ENCODE measurements at regions not wholly inside any gene's neighbourhood (a gene's known extent, or its start where the extent isn't known, plus 50 kb on each side); places are given as distances from the start of the nearest gene placed in this dataset.

GRCh38 chr4:138055890-138056289 lies 186.3 kb downstream of the SLC7A11 start:
- no peaks in the 10 kb centered on the region for H3K27me3 ChIP-seq
- H3K9me3 ChIP-seq (replicated peaks), result no peaks in the 10 kb centered on the region
- H3K36me3 ChIP-seq, result no peaks in the 10 kb centered on the region
- H3K4me3 ChIP-seq, result no peak overlapping the region
- no peak overlapping the region for H3K27ac ChIP-seq
- no peak for DNase-seq
- H3K4me1 ChIP-seq, result no peaks in the 10 kb centered on the region

GRCh38 chr4:138053641-138054301 lies 188.4 kb downstream of the SLC7A11 start:
- H3K9me3 ChIP-seq (replicated peaks), result no peaks in the 10 kb centered on the region
- H3K36me3 ChIP-seq, result no peaks in the 10 kb centered on the region
- H3K4me1 ChIP-seq, result no peaks in the 10 kb centered on the region
- H3K27me3 ChIP-seq, result no peaks in the 10 kb centered on the region
- DNase-seq, result no peak
- H3K4me3 ChIP-seq, result no peak overlapping the region
- no peak overlapping the region for H3K27ac ChIP-seq

- H3K36me3 ChIP-seq, result no peaks in the 10 kb centered on the region
- no peak overlapping the region for H3K4me3 ChIP-seq
- no peaks in the 10 kb centered on the region for H3K9me3 ChIP-seq (replicated peaks)
- no peak overlapping the region for H3K27ac ChIP-seq
- DNase-seq, result no peak
- H3K27me3 ChIP-seq, result no peaks in the 10 kb centered on the region
- no peaks in the 10 kb centered on the region for H3K4me1 ChIP-seq
Observed at GRCh38 chr4:138052806-138053632, 189.1 kb downstream of the SLC7A11 start.

GRCh38 chr4:138051157-138051556 lies 191.0 kb downstream of the SLC7A11 start:
- Histone ChIP-seq H3K4me1 (no peaks in the 10 kb centered on the region), H3K9me3 (replicated peaks) (no peaks in the 10 kb centered on the region), H3K27ac (no peak overlapping the region), H3K4me3 (no peak overlapping the region), H3K36me3 (no peaks in the 10 kb centered on the region), H3K27me3 (no peaks in the 10 kb centered on the region)
- no peak for DNase-seq

GRCh38 chr4:138050601-138051000 lies 191.5 kb downstream of the SLC7A11 start:
- DNase-seq, result no peak
- H3K27ac ChIP-seq, result no peak overlapping the region

GRCh38 chr4:138049355-138049754 lies 192.8 kb downstream of the SLC7A11 start:
- no peaks in the 10 kb centered on the region for H3K9me3 ChIP-seq (replicated peaks)
- no peak for DNase-seq
- H3K27ac ChIP-seq, result no peak overlapping the region
- no peaks in the 10 kb centered on the region for H3K36me3 ChIP-seq
- H3K27me3 ChIP-seq, result no peaks in the 10 kb centered on the region
- no peak overlapping the region for H3K4me3 ChIP-seq
- no peaks in the 10 kb centered on the region for H3K4me1 ChIP-seq

More at GRCh38 chr4:138050601-138051000, 191.5 kb downstream of the SLC7A11 start:
- Histone ChIP-seq H3K36me3 (no peaks in the 10 kb centered on the region), H3K4me1 (no peaks in the 10 kb centered on the region), H3K27me3 (no peaks in the 10 kb centered on the region), H3K4me3 (no peak overlapping the region), H3K9me3 (replicated peaks) (no peaks in the 10 kb centered on the region)

- DNase-seq, result no peak
- H3K36me3 ChIP-seq, result no peaks in the 10 kb centered on the region
- no peak overlapping the region for H3K27ac ChIP-seq
- no peaks in the 10 kb centered on the region for H3K9me3 ChIP-seq (replicated peaks)
- H3K4me3 ChIP-seq, result no peak overlapping the region
- H3K4me1 ChIP-seq, result no peaks in the 10 kb centered on the region
- no peaks in the 10 kb centered on the region for H3K27me3 ChIP-seq
Observed at GRCh38 chr4:138047290-138047689, 194.9 kb downstream of the SLC7A11 start.

GRCh38 chr4:138045036-138045435 lies 197.1 kb downstream of the SLC7A11 start:
- Histone ChIP-seq H3K4me1 (no peaks in the 10 kb centered on the region), H3K36me3 (no peaks in the 10 kb centered on the region), H3K27ac (no peak overlapping the region), H3K4me3 (no peak overlapping the region), H3K9me3 (replicated peaks) (no peaks in the 10 kb centered on the region), H3K27me3 (no peaks in the 10 kb centered on the region)
- no peak for DNase-seq

- H3K4me1 ChIP-seq, result peaks cover 6% of the 10 kb centered on the region; the same call in 1 of the 2 replicates
- no peaks in the 10 kb centered on the region for H3K36me3 ChIP-seq
- H3K27me3 ChIP-seq, result no peaks in the 10 kb centered on the region
- no peak overlapping the region for H3K4me3 ChIP-seq
- no peak overlapping the region for H3K27ac ChIP-seq
- no peaks in the 10 kb centered on the region for H3K9me3 ChIP-seq (replicated peaks)
- DNase-seq, result no peak
Observed at GRCh38 chr4:138039010-138039409, 203.1 kb downstream of the SLC7A11 start.

GRCh38 chr4:138037696-138038095 lies 204.5 kb downstream of the SLC7A11 start:
- no peaks in the 10 kb centered on the region for H3K9me3 ChIP-seq (replicated peaks)
- H3K36me3 ChIP-seq, result no peaks in the 10 kb centered on the region
- H3K4me3 ChIP-seq, result no peak overlapping the region
- no peaks in the 10 kb centered on the region for H3K27me3 ChIP-seq
- peak overlapping the region; percentile 33; the same call in 1 of the 2 replicates for H3K27ac ChIP-seq
- peak; percentile 13 to 51 for DNase-seq
- H3K4me1 ChIP-seq, result peaks cover 6% of the 10 kb centered on the region; the same call in 1 of the 2 replicates

GRCh38 chr4:138035781-138036258 lies 206.3 kb downstream of the SLC7A11 start:
- H3K36me3 ChIP-seq, result no peaks in the 10 kb centered on the region
- H3K27me3 ChIP-seq, result no peaks in the 10 kb centered on the region
- H3K9me3 ChIP-seq (replicated peaks), result no peaks in the 10 kb centered on the region
- peak; percentile 9 to 62 for DNase-seq
- no peak overlapping the region for H3K4me3 ChIP-seq
- no peak overlapping the region for H3K27ac ChIP-seq
- peaks cover 6% of the 10 kb centered on the region; the same call in 1 of the 2 replicates for H3K4me1 ChIP-seq

GRCh38 chr4:138034871-138035270 lies 207.3 kb downstream of the SLC7A11 start:
- no peaks in the 10 kb centered on the region for H3K36me3 ChIP-seq
- H3K4me3 ChIP-seq, result no peak overlapping the region
- H3K27ac ChIP-seq, result no peak overlapping the region
- H3K27me3 ChIP-seq, result no peaks in the 10 kb centered on the region
- H3K9me3 ChIP-seq (replicated peaks), result no peaks in the 10 kb centered on the region
- H3K4me1 ChIP-seq, result peaks cover 6% of the 10 kb centered on the region; the same call in 1 of the 2 replicates
- DNase-seq, result no peak

GRCh38 chr4:138032222-138032621 lies 209.9 kb downstream of the SLC7A11 start:
- H3K4me3 ChIP-seq, result no peak overlapping the region
- no peaks in the 10 kb centered on the region for H3K9me3 ChIP-seq (replicated peaks)
- H3K4me1 ChIP-seq, result peaks cover 1% of the 10 kb centered on the region; the same call in 1 of the 2 replicates
- no peaks in the 10 kb centered on the region for H3K36me3 ChIP-seq
- no peaks in the 10 kb centered on the region for H3K27me3 ChIP-seq
- H3K27ac ChIP-seq, result no peak overlapping the region
- no peak for DNase-seq

GRCh38 chr4:138030375-138030774 lies 211.8 kb downstream of the SLC7A11 start:
- H3K36me3 ChIP-seq, result no peaks in the 10 kb centered on the region
- H3K4me1 ChIP-seq, result no peaks in the 10 kb centered on the region
- no peak overlapping the region for H3K4me3 ChIP-seq
- no peaks in the 10 kb centered on the region for H3K27me3 ChIP-seq
- no peaks in the 10 kb centered on the region for H3K9me3 ChIP-seq (replicated peaks)
- no peak overlapping the region for H3K27ac ChIP-seq
- DNase-seq, result no peak

- no peak for DNase-seq
- Histone ChIP-seq H3K36me3 (no peaks in the 10 kb centered on the region), H3K9me3 (replicated peaks) (no peaks in the 10 kb centered on the region), H3K27ac (no peak overlapping the region), H3K4me1 (no peaks in the 10 kb centered on the region), H3K4me3 (no peak overlapping the region), H3K27me3 (no peaks in the 10 kb centered on the region)
Observed at GRCh38 chr4:138028923-138029322, 213.2 kb downstream of the SLC7A11 start.
